Ishikawa (cell line): ENCODE measurements at regions not wholly inside any gene's neighbourhood (a gene's known extent, or its start where the extent isn't known, plus 50 kb on each side); places are given as distances from the start of the nearest gene placed in this dataset.

ENCODE experiments used
- CEBPB ChIP-seq: IDR thresholded peaks from 2 replicates; pipeline ENCODE4 v1.6.1; 2012
- CREB1 ChIP-seq: IDR thresholded peaks from 2 replicates; pipeline ENCODE4 v1.6.1; 2012; ENCODE audit warnings: low read depth
- EGR1 ChIP-seq: IDR thresholded peaks from 2 replicates; pipeline ENCODE4 v1.6.1; 2012
- EP300 ChIP-seq: IDR thresholded peaks from 2 replicates; pipeline ENCODE4 v1.6.1; 2012; ENCODE audit warnings: borderline replicate concordance
- FOXM1 ChIP-seq: IDR thresholded peaks from 2 replicates; pipeline ENCODE4 v1.6.1; 2012; ENCODE audit warnings: low read depth, borderline replicate concordance
- MAX ChIP-seq: IDR thresholded peaks from 2 replicates; pipeline ENCODE4 v1.6.1; 2012
- NFIC ChIP-seq: IDR thresholded peaks from 2 replicates; pipeline ENCODE4 v1.6.1; 2012
- RAD21 ChIP-seq: IDR thresholded peaks from 2 replicates; pipeline ENCODE4 v1.6.1; 2012; ENCODE audit warnings: low read depth
- REST ChIP-seq: IDR thresholded peaks from 2 replicates; pipeline ENCODE4 v1.6.1; 2012; ENCODE audit warnings: low read depth, mild to moderate bottlenecking
- TAF1 ChIP-seq: IDR thresholded peaks from 2 replicates; pipeline ENCODE4 v1.6.1; 2012; ENCODE audit warnings: low read depth, mild to moderate bottlenecking
- TCF12 ChIP-seq: IDR thresholded peaks from 2 replicates; pipeline ENCODE4 v1.6.1; 2012; ENCODE audit warnings: low read depth
- TEAD4 ChIP-seq: IDR thresholded peaks from 2 replicates; pipeline ENCODE4 v1.6.1; 2012
- USF1 ChIP-seq: IDR thresholded peaks from 2 replicates; pipeline ENCODE4 v1.6.1; 2012
- YY1 ChIP-seq: IDR thresholded peaks from 2 replicates; pipeline ENCODE4 v1.6.1; 2012; ENCODE audit warnings: low read depth
- ZBTB7A ChIP-seq: IDR thresholded peaks from 2 replicates; pipeline ENCODE4 v1.6.1; 2012; ENCODE audit warnings: low read depth

- no peak for TF ChIP-seq MAX
- TF ChIP-seq TAF1 = no peak
- TF ChIP-seq RAD21 = no peak
- TF ChIP-seq REST = no peak
- TF ChIP-seq ZBTB7A = no peak
- TF ChIP-seq USF1 = no peak
These were observed 473.6 kb upstream of the ZP4 start for GRCh38 chr1:238364214-238364892.

- no peak for TF ChIP-seq REST
- no peak for TF ChIP-seq ZBTB7A
- no peak for TF ChIP-seq EP300
- no peak for TF ChIP-seq TAF1
- no peak for TF ChIP-seq CEBPB
- TF ChIP-seq NFIC = no peak
- TF ChIP-seq TEAD4 = no peak
- TF ChIP-seq MAX = no peak
- TF ChIP-seq RAD21 = no peak
- TF ChIP-seq FOXM1 = no peak
- no peak for TF ChIP-seq TCF12
- TF ChIP-seq USF1 = no peak
These were observed 469.8 kb upstream of the ZP4 start for GRCh38 chr1:238360474-238360873.

- TF ChIP-seq TCF12 = no peak
- TF ChIP-seq REST = no peak
- TF ChIP-seq EGR1 = no peak
- no peak for TF ChIP-seq NFIC
- no peak for TF ChIP-seq CEBPB
- TF ChIP-seq FOXM1 = no peak
- no peak for TF ChIP-seq TEAD4
- no peak for TF ChIP-seq YY1
- no peak for TF ChIP-seq TAF1
- no peak for TF ChIP-seq EP300
- TF ChIP-seq ZBTB7A = no peak
- TF ChIP-seq USF1 = no peak
- TF ChIP-seq MAX = no peak
- no peak for TF ChIP-seq CREB1
- TF ChIP-seq RAD21 = no peak
These were observed 459.7 kb upstream of the ZP4 start for GRCh38 chr1:238350471-238350870.

GRCh38 chr1:238346340-238346739 lies 455.6 kb upstream of the ZP4 start:
- TF ChIP-seq TEAD4 (no peak), CEBPB (no peak), RAD21 (no peak), NFIC (no peak), FOXM1 (no peak), EP300 (no peak)
